NB4 (cell line): ENCODE measurements at regions not wholly inside any gene's neighbourhood (a gene's known extent, or its start where the extent isn't known, plus 50 kb on each side); places are given as distances from the start of the nearest gene placed in this dataset.

Experiments
- CTCF ChIP-seq: IDR thresholded peaks from one replicate; pipeline ENCODE4 v1.5.1; 2012; ENCODE audit warnings: low read depth, low read length
- MYC ChIP-seq: IDR thresholded peaks from 2 replicates; pipeline ENCODE4 v1.6.1; 2011; ENCODE audit warnings: low read depth, low read length
- POLR2A ChIP-seq: IDR thresholded peaks from 2 replicates; pipeline ENCODE4 v1.6.1; 2011; ENCODE audit warnings: mild to moderate bottlenecking; ENCODE audit not compliant: insufficient read length; ENCODE audit errors: extremely low read depth

- no peak for TF ChIP-seq MYC
- no peak for TF ChIP-seq CTCF
- no peak for TF ChIP-seq POLR2A
Measured at GRCh38 chr16:49010396-49010795, 271.2 kb downstream of the CBLN1 start.
